Activated CD8-positive, alpha-beta T cell treated with anti-CD3 and anti-CD28 coated beads, Interleukin-2, amount 10 ng/mL, durations not matched to agents 7 days and 5 days (primary cell): ENCODE measurements at regions not wholly inside any gene's neighbourhood (a gene's known extent, or its start where the extent isn't known, plus 50 kb on each side); places are given as distances from the start of the nearest gene placed in this dataset.
"Not testable (repeated sequence)": the region's sequence is repeated elsewhere in the genome, so short reads cannot be mapped to it uniquely, and the experiment has no call there.

Experiments used
- ATAC-seq: fragments of 150-1000 bp; cut with Tn5 transposase; one replicate; pipeline ENCODE4 v1.10.0; 2021; ENCODE audit warnings: moderate library complexity
- CTCF ChIA-PET: fragments of 350-600 bp; sonication (Branson Sonifier 250); formaldehyde crosslinking; loops from one replicate; lab custom pipeline; 2021; ENCODE audit warnings: antibody characterized with exemption; lab: Charles Lee
- POLR2A ChIA-PET: fragments of 350-600 bp; sonication (Branson Sonifier 250); formaldehyde crosslinking; loops from one replicate; lab custom pipeline; 2021; ENCODE audit warnings: antibody characterized with exemption; lab: Charles Lee
- DNase-seq: peaks from one replicate; pipeline ENCODE4 v3.0.0-alpha.2; 2020
- H3K27ac Mint-ChIP-seq: one replicate; pipeline ENCODE4 v1.8.0; 2021; ENCODE audit warnings: mild to moderate bottlenecking, mixed read lengths
- H3K27me3 Mint-ChIP-seq: one replicate; pipeline ENCODE4 v1.8.0; 2021; ENCODE audit warnings: low read depth, mixed read lengths
- H3K36me3 Mint-ChIP-seq: one replicate; pipeline ENCODE4 v1.8.0; 2021; ENCODE audit warnings: low read depth, mixed read lengths
- H3K4me1 Mint-ChIP-seq: one replicate; pipeline ENCODE4 v1.8.0; 2021; ENCODE audit warnings: low read depth, mixed read lengths
- H3K4me3 Mint-ChIP-seq: one replicate; pipeline ENCODE4 v1.8.0; 2021; ENCODE audit warnings: mild to moderate bottlenecking, mixed read lengths
- H3K9me3 Mint-ChIP-seq: one replicate; pipeline ENCODE4 v1.8.0; 2022; ENCODE audit warnings: mixed read lengths; ENCODE audit not compliant: insufficient read depth

DNA sequence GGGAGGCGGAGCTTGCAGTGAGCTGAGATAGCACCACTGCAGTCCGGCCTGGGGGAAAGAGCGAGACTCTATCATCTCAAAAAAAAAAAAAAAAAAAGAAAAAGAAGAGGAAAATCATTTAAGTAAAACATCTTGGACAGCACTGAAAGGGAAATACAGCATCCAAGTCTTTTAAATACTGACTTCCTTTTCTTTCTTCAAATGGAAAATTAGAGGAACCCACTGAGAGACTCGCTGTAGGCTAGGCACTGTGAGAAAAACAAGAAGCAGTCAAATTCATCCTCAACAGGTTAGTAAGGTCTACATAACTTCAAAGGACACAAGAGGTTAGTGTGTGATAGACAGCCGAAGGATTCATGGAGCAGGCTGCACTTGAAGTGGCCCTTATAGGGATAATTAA, 243.7 kb downstream of the BLID start:
- Mint-ChIP-seq H3K4me3 (no peak overlapping the region), H3K36me3 (no peaks in the 10 kb centered on the region), H3K9me3 (no peaks in the 10 kb centered on the region), H3K4me1 (no peaks in the 10 kb centered on the region), H3K27ac (no peak overlapping the region), H3K27me3 (no peaks in the 10 kb centered on the region)
- DNase-seq (no peak), ATAC-seq (no peak)
- CTCF ChIA-PET, result no interaction called here
- POLR2A ChIA-PET, result no interaction called here

DNA sequence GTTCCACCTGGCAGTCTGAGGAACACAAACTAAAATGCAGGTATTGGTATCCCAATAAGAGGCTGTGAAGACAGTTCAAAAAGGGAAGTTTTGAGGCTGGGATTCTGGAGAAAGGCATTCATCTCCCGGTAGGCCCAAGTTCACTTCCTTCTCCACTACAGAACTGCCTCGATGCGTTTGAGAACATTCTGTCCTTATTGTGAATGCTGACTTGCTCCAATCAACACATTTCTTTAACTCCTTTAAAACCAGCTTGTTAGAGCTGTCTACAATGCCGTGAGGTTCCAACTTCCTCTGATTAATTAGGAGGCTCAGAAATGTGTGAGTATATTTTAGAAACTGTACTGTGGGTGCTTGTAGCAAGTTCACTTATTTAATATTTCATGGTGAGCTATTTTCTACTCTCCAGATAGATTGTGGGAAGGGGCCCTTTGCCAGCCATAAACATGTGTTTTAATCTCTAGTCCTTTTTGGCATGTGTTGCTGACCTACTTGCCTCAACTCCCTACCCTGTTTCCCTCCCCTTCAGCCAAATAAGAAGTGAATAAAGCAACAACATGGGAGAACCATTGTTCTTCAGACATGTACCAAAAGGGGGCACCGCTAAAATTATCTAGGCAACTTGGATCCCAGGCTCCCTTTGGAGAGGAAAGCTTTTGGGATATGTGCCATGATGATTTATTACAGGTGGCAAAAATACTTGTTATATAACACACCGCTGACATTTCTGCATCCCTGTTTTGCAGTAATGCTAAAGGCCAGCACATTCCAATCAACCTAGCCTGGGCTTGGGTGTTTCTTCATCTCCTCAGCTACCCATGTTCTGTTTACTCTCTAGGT, 245.6 kb downstream of the BLID start:
- no peaks in the 10 kb centered on the region for H3K27me3 Mint-ChIP-seq
- DNase-seq (no peak), ATAC-seq (no peak)
- no peak overlapping the region for H3K4me3 Mint-ChIP-seq
- no peaks in the 10 kb centered on the region for H3K9me3 Mint-ChIP-seq
- H3K4me1 Mint-ChIP-seq, result no peaks in the 10 kb centered on the region
- ChIA-PET POLR2A (no interaction called here), CTCF (no interaction called here)
- no peak overlapping the region for H3K27ac Mint-ChIP-seq
- no peaks in the 10 kb centered on the region for H3K36me3 Mint-ChIP-seq

DNA sequence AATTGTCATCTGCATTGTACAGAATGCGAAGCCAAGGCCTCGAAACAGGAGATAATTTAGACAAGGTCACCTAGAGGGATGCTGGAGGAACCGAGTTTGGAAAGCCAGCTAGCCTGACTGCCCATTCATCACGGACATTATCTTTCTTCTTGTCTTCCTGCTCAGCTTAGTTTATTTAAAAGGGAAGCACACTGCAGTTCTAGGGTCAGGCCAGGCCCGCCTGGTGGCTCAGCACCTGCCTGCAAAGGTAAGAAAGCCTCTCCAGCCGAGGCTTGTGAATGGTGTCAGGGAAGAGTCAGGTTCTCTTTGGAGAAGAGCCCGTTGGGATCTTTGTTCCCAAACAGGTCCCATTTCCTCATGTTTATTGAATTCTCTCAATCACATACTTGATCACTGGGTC, 246.5 kb downstream of the BLID start:
- no peak overlapping the region for H3K4me3 Mint-ChIP-seq
- H3K27me3 Mint-ChIP-seq, result no peaks in the 10 kb centered on the region
- POLR2A ChIA-PET, result no interaction called here
- H3K4me1 Mint-ChIP-seq, result no peaks in the 10 kb centered on the region
- H3K27ac Mint-ChIP-seq, result no peak overlapping the region
- H3K36me3 Mint-ChIP-seq, result no peaks in the 10 kb centered on the region
- DNase-seq (no peak), ATAC-seq (no peak)
- CTCF ChIA-PET, result no interaction called here
- H3K9me3 Mint-ChIP-seq, result no peaks in the 10 kb centered on the region

DNA sequence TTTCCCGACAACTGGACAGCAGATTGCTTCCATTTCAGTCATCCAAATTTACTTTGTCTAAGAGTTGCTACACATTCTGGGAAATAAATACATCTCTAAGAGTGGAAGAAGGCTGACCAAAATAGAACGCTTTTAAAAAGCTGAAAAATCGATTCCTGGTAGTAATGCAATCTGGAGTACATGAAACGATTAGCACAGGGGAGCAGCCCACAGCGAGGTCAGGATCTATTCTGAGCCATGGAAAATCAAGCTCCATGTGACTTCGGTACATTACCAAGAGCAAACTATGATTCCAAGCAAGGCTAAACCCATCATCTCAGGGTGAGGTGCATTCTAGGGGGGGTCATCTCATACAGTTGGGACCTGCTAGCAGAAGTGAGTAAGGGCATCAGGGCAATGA, 249.3 kb downstream of the BLID start:
- no peak for DNase-seq
- H3K4me3 Mint-ChIP-seq, result no peak overlapping the region
- ChIA-PET POLR2A (no interaction called here), CTCF (no interaction called here)
- no peaks in the 10 kb centered on the region for H3K36me3 Mint-ChIP-seq
- H3K9me3 Mint-ChIP-seq, result no peaks in the 10 kb centered on the region
- H3K27me3 Mint-ChIP-seq, result no peaks in the 10 kb centered on the region
- H3K4me1 Mint-ChIP-seq, result no peaks in the 10 kb centered on the region
- no peak for ATAC-seq
- no peak overlapping the region for H3K27ac Mint-ChIP-seq

DNA sequence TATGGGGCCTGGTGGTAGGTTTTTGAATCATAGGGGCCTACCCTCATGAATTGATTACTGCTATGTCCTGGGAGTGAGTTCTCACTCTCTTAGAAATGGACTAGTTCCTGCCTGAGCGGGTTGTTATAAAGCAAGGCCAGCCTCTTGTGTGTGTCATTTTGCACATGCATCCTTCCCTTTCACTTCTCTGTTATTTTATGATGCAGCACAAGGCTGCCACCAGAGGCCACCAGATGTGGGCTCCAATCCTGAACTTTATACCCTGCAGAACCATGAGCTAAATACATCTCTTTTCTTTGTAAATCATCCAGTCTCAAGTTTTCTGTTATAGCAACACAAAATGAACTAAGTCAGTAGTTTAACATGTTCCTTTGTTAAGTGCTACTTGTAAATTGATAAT, 251.4 kb downstream of the BLID start:
- Mint-ChIP-seq H3K27me3 (no peaks in the 10 kb centered on the region), H3K4me3 (no peak overlapping the region), H3K36me3 (no peaks in the 10 kb centered on the region), H3K9me3 (no peaks in the 10 kb centered on the region), H3K27ac (no peak overlapping the region), H3K4me1 (no peaks in the 10 kb centered on the region)
- CTCF ChIA-PET, result no interaction called here
- DNase-seq (no peak), ATAC-seq (no peak)
- POLR2A ChIA-PET, result no interaction called here

DNA sequence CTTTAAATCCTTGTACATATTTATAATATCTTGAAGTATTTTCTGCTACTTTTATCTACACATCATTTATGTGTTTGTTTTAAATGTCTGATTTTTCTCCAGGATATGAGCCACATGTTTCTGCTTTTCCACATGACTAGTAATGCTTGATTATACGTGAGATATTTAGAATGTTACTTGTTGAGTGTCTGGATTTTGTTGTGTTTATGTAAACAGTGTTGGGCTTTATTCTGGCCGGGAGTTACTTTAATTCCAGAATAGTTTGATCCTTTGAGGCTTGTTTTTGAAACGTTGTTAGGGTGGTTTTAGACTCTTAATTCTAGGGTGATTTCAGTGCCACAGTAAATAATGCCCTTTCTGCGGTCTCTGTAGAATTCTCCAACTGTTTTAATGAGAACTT, 252.9 kb downstream of the BLID start:
- ATAC-seq (no peak), DNase-seq (no peak)
- Mint-ChIP-seq H3K4me3 (no peak overlapping the region), H3K27ac (no peak overlapping the region), H3K9me3 (no peaks in the 10 kb centered on the region), H3K4me1 (no peaks in the 10 kb centered on the region), H3K27me3 (no peaks in the 10 kb centered on the region), H3K36me3 (no peaks in the 10 kb centered on the region)
- POLR2A ChIA-PET, result no interaction called here
- CTCF ChIA-PET, result no interaction called here

DNA sequence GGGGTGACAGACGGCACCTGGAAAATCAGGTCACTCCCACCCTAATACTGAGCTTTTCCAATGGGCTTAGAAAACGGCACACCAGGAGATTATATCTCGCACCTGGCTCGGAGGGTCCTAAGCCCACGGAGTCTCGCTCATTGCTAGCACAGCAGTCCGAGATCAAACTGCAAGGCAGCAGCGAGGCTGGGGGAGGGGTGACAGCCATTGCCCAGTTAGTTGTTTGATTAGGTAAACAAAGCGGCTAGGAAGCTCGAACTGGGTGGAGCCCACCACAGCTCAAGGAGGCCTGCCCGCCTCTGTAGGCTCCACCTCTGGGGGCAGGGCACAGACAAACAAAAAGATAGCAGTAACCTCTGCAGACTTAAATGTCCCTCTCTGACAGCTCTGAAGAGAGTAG, 260.9 kb downstream of the BLID start:
- H3K4me3 Mint-ChIP-seq, H3K27me3 Mint-ChIP-seq, H3K27ac Mint-ChIP-seq, ATAC-seq, DNase-seq, H3K4me1 Mint-ChIP-seq, CTCF ChIA-PET, H3K9me3 Mint-ChIP-seq, POLR2A ChIA-PET, H3K36me3 Mint-ChIP-seq: not testable (repeated sequence)

DNA sequence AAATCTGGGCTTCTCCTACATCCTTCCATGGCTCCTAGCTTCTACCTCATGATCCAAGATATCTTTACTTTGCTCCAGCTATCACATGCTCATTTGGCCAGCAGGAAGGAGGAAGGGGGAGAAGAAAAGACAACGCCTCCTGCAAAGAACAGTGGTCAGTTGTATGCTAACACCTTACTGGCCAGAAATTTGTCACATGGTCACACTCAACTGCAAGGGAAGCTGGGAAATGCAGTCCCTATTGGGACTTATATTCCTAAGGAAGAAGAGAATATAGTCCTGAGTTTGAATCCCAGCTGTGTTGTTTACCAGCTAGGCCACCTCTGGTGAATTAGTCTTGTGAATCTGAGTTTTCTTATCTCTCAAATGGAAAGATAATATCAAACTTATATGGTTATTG, 272.0 kb downstream of the BLID start:
- no peak overlapping the region for H3K4me3 Mint-ChIP-seq
- ATAC-seq (no peak), DNase-seq (no peak)
- H3K4me1 Mint-ChIP-seq, result no peaks in the 10 kb centered on the region
- H3K27ac Mint-ChIP-seq, result no peak overlapping the region
- ChIA-PET CTCF (interaction anchor here (1.1 kb wide), 1 partner anchor 190 kb away, joined by 3 read pairs; no protein-coding TSS in a partner anchor), POLR2A (no interaction called here)
- no peaks in the 10 kb centered on the region for H3K36me3 Mint-ChIP-seq
- H3K27me3 Mint-ChIP-seq, result no peaks in the 10 kb centered on the region
- no peaks in the 10 kb centered on the region for H3K9me3 Mint-ChIP-seq

DNA sequence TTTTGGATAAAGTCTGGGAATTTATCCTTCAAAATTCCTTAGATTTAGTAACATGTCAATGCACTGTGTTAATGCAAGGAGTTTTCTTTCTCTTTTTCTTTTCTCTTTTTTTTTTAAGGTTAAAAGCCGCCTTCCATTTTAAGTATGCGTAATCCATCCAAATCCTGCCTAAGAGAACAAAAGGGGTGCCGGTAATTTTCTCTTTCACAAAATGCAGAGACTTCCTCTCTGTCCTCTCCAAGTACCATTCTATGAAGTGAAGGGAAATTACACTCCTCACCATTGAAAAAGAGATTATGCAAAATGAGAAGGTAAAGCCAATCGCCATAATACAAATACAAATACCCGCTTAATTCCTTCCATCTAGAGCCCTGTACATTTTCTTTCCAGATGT, 273.8 kb downstream of the BLID start:
- ChIA-PET CTCF (no interaction called here), POLR2A (no interaction called here)
- Mint-ChIP-seq H3K9me3 (no peaks in the 10 kb centered on the region), H3K27me3 (no peaks in the 10 kb centered on the region), H3K36me3 (no peaks in the 10 kb centered on the region), H3K27ac (no peak overlapping the region), H3K4me1 (no peaks in the 10 kb centered on the region), H3K4me3 (no peak overlapping the region)
- ATAC-seq (no peak), DNase-seq (no peak)

DNA sequence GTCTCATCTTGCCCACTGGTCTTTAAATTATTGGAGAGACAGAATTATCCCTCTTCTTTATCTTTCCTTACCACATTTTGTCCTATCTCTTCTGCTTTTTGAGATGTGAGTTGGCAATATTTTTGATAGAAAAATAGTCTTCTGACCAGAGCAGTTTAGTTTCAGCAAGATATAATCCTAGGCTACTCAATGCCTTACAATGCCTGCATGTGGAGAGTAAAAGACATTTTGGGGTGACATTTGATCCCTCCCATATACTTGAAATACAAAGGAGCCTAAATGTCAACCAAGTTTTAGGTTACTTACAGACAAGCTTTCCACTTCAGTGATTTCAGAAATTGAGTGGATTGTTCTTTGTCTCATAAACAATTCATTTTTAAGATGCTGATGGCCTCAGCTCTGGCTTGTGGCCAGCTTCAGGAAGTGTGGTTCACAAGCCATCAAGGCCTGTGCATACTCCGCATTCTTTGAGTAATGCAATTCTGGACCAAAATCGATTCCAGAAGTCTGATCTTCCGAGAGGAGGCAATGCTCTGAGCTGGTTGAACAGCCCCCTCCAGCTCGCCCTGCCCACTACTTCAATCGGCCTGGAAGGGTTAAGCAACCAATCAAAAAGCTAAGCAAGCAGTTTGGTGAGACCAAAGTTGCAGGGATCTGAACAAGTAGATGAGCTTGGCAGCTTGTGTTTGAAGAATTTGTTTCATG, 274.4 kb downstream of the BLID start:
- Mint-ChIP-seq H3K4me3 (no peak overlapping the region), H3K27ac (no peak overlapping the region), H3K9me3 (no peaks in the 10 kb centered on the region), H3K4me1 (no peaks in the 10 kb centered on the region), H3K36me3 (no peaks in the 10 kb centered on the region), H3K27me3 (no peaks in the 10 kb centered on the region)
- POLR2A ChIA-PET, result no interaction called here
- CTCF ChIA-PET, result no interaction called here
- ATAC-seq, result no peak
- no peak for DNase-seq

DNA sequence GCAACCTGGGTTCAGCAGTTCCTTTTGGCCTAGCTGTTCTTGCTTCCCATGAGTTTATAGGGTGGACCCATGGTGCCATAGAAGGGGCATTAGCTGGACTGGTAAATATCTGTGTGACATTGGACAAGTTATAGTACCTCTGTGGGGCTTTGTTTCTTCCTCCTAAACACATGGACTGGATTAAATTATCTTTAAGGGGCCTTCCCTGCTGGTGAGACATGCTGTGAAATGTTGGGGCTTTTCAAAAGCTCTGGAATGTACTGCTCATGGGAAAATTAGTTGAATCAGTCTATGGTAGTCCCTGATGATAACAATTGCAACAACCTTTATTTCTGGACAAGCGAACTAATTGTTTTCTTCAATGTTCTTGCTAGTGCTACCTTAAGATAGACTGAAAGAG, 276.2 kb downstream of the BLID start:
- Mint-ChIP-seq H3K4me1 (no peaks in the 10 kb centered on the region), H3K27ac (no peak overlapping the region), H3K36me3 (no peaks in the 10 kb centered on the region), H3K4me3 (no peak overlapping the region), H3K27me3 (no peaks in the 10 kb centered on the region), H3K9me3 (no peaks in the 10 kb centered on the region)
- POLR2A ChIA-PET, result no interaction called here
- ATAC-seq (no peak), DNase-seq (no peak)
- CTCF ChIA-PET, result no interaction called here

DNA sequence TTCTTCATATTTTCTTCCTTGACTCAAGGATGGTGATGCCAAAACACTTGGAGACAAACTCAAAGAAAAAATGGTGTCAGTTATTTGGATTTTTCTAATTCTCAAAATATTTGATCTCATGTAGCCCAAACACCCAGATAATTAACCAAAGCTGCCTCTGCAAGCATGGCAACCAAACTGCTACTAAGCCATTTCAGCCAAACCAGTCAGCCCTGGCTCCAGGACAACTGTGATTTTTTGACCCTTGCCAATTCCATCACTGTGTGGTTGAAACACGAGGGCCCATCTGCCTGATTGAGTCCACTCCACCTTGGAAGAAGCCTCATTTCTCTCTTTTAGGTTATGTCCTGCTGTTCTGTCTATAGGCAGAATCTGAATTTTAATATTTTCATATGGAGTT, 277.4 kb downstream of the BLID start:
- ATAC-seq (no peak), DNase-seq (no peak)
- Mint-ChIP-seq H3K9me3 (peaks cover 2% of the 10 kb centered on the region), H3K36me3 (no peaks in the 10 kb centered on the region), H3K27me3 (no peaks in the 10 kb centered on the region), H3K4me1 (no peaks in the 10 kb centered on the region), H3K4me3 (no peak overlapping the region), H3K27ac (no peak overlapping the region)
- POLR2A ChIA-PET, result no interaction called here
- CTCF ChIA-PET, result no interaction called here
